Astrocyte of the hippocampus (primary cell): ENCODE measurements at regions not wholly inside any gene's neighbourhood (a gene's known extent, or its start where the extent isn't known, plus 50 kb on each side); places are given as distances from the start of the nearest gene placed in this dataset.

Experiments used
- DNase-seq: peaks from one replicate; pipeline ENCODE4 v3.0.0; 2011; ENCODE audit warnings: low read depth, low spot score

GRCh38 chr13:109645831-109646230 is 140.6 kb downstream of the IRS2 start:
- DNase-seq: no peak

GRCh38 chr13:109644956-109645355 is 141.4 kb downstream of the IRS2 start:
- no peak for DNase-seq

GRCh38 chr13:109644069-109644750 is 142.2 kb downstream of the IRS2 start:
- no peak for DNase-seq

- no peak for DNase-seq
These were observed 144.0 kb downstream of the IRS2 start for GRCh38 chr13:109642358-109642757.

- no peak for DNase-seq
These were observed 149.6 kb downstream of the IRS2 start for GRCh38 chr13:109636736-109637135.

- DNase-seq: no peak
These were observed 155.3 kb downstream of the IRS2 start for GRCh38 chr13:109631069-109631468.

GRCh38 chr13:109630271-109630670 is 156.1 kb downstream of the IRS2 start:
- no peak for DNase-seq

GRCh38 chr13:109629737-109630136 is 156.6 kb downstream of the IRS2 start:
- no peak for DNase-seq

- DNase-seq: peak; percentile 73
These were observed 158.1 kb downstream of the IRS2 start for GRCh38 chr13:109628251-109628699.

- DNase-seq: no peak
These were observed 158.7 kb downstream of the IRS2 start for GRCh38 chr13:109627649-109628048.

GRCh38 chr13:109626386-109627171 is 159.8 kb downstream of the IRS2 start:
- no peak for DNase-seq

GRCh38 chr13:109625156-109625555 is 161.2 kb downstream of the IRS2 start:
- no peak for DNase-seq

GRCh38 chr13:109622006-109622405 is 164.4 kb downstream of the IRS2 start:
- no peak for DNase-seq

GRCh38 chr13:109615721-109616420 is 170.5 kb downstream of the IRS2 start:
- DNase-seq: no peak

GRCh38 chr13:109611912-109612691 is 174.3 kb downstream of the IRS2 start:
- no peak for DNase-seq

GRCh38 chr13:109610517-109610916 is 175.9 kb downstream of the IRS2 start:
- DNase-seq: no peak

GRCh38 chr13:109608503-109608902 is 177.9 kb downstream of the IRS2 start:
- no peak for DNase-seq

GRCh38 chr13:109608059-109608458 is 178.3 kb downstream of the IRS2 start:
- DNase-seq: no peak

GRCh38 chr13:109606520-109606919 is 179.9 kb downstream of the IRS2 start:
- DNase-seq: no peak

GRCh38 chr13:109605846-109606245 is 180.5 kb downstream of the IRS2 start:
- no peak for DNase-seq

GRCh38 chr13:109604894-109605293 is 181.5 kb downstream of the IRS2 start:
- no peak for DNase-seq

GRCh38 chr13:109602356-109602755 is 184.0 kb downstream of the IRS2 start:
- no peak for DNase-seq
